ENCODE measurements at regions not wholly inside any gene's neighbourhood (a gene's known extent, or its start where the extent isn't known, plus 50 kb on each side); places are given as distances from the start of the nearest gene placed in this dataset.

GRCh38 chr10:111131168-111131799, 54.5 kb downstream of the ADRA2A start:
- Mint-ChIP-seq H3K4me1 (no peaks in the 10 kb centered on the region), H3K27ac (no peak overlapping the region), H3K4me3 (no peak overlapping the region), H3K36me3 (no peaks in the 10 kb centered on the region), H3K9me3 (no peaks in the 10 kb centered on the region)
- ATAC-seq: no peak
- DNase-seq (ENCODE audit: low spot score in 2 of 2): no peak

GRCh38 chr10:111137007-111137406, 60.2 kb downstream of the ADRA2A start:
- ATAC-seq (no peak), DNase-seq (ENCODE audit: low spot score in 2 of 2) (no peak)
- Mint-ChIP-seq H3K4me3 (no peak overlapping the region), H3K27ac (no peak overlapping the region), H3K36me3 (no peaks in the 10 kb centered on the region), H3K9me3 (no peaks in the 10 kb centered on the region), H3K4me1 (no peaks in the 10 kb centered on the region)

GRCh38 chr10:111137587-111137986, 60.8 kb downstream of the ADRA2A start:
- Mint-ChIP-seq H3K9me3 (no peaks in the 10 kb centered on the region), H3K4me1 (no peaks in the 10 kb centered on the region)
- DNase-seq (ENCODE audit: low spot score in 2 of 2): no peak

GRCh38 chr10:111138544-111138943, 61.7 kb downstream of the ADRA2A start:
- no peak overlapping the region for H3K27ac Mint-ChIP-seq
- ATAC-seq: no peak
- DNase-seq (ENCODE audit: low spot score in 2 of 2): no peak
- H3K4me3 Mint-ChIP-seq: no peak overlapping the region
- H3K9me3 Mint-ChIP-seq: no peaks in the 10 kb centered on the region
- no peaks in the 10 kb centered on the region for H3K4me1 Mint-ChIP-seq
- H3K36me3 Mint-ChIP-seq: no peaks in the 10 kb centered on the region

More at GRCh38 chr10:111137587-111137986, 60.8 kb downstream of the ADRA2A start:
- Mint-ChIP-seq H3K4me3 (no peak overlapping the region), H3K27ac (no peak overlapping the region), H3K36me3 (no peaks in the 10 kb centered on the region)
- ATAC-seq: no peak

GRCh38 chr10:111139567-111139966, 62.7 kb downstream of the ADRA2A start:
- H3K4me3 Mint-ChIP-seq: no peak overlapping the region
- no peaks in the 10 kb centered on the region for H3K36me3 Mint-ChIP-seq
- DNase-seq (ENCODE audit: low spot score in 2 of 2) (no peak), ATAC-seq (no peak)
- no peaks in the 10 kb centered on the region for H3K4me1 Mint-ChIP-seq
- H3K9me3 Mint-ChIP-seq: no peaks in the 10 kb centered on the region
- H3K27ac Mint-ChIP-seq: no peak overlapping the region

- ATAC-seq (no peak), DNase-seq (ENCODE audit: low spot score in 2 of 2) (no peak)
- no peak overlapping the region for H3K4me3 Mint-ChIP-seq
- no peaks in the 10 kb centered on the region for H3K36me3 Mint-ChIP-seq
- H3K4me1 Mint-ChIP-seq: peaks cover 11% of the 10 kb centered on the region
- no peaks in the 10 kb centered on the region for H3K9me3 Mint-ChIP-seq
- H3K27ac Mint-ChIP-seq: no peak overlapping the region
Observed at GRCh38 chr10:111142092-111142768, 65.4 kb downstream of the ADRA2A start.

GRCh38 chr10:111146025-111146640, 69.3 kb downstream of the ADRA2A start:
- peak; percentile 39 for ATAC-seq
- Mint-ChIP-seq H3K36me3 (no peaks in the 10 kb centered on the region), H3K4me1 (peaks cover 11% of the 10 kb centered on the region), H3K9me3 (no peaks in the 10 kb centered on the region), H3K4me3 (no peak overlapping the region), H3K27ac (no peak overlapping the region)
- DNase-seq (ENCODE audit: low spot score in 2 of 2): no peak

GRCh38 chr10:111148025-111148424, 71.2 kb downstream of the ADRA2A start:
- Mint-ChIP-seq H3K27ac (no peak overlapping the region), H3K4me1 (peaks cover 11% of the 10 kb centered on the region), H3K9me3 (no peaks in the 10 kb centered on the region), H3K36me3 (no peaks in the 10 kb centered on the region), H3K4me3 (no peak overlapping the region)
- no peak for DNase-seq (ENCODE audit: low spot score in 2 of 2)
- no peak for ATAC-seq

- no peaks in the 10 kb centered on the region for H3K36me3 Mint-ChIP-seq
- H3K9me3 Mint-ChIP-seq: no peaks in the 10 kb centered on the region
- DNase-seq (ENCODE audit: low spot score in 2 of 2): no peak
- H3K4me1 Mint-ChIP-seq: peaks cover 11% of the 10 kb centered on the region
- H3K4me3 Mint-ChIP-seq: no peak overlapping the region
- no peak for ATAC-seq
- no peak overlapping the region for H3K27ac Mint-ChIP-seq
Observed at GRCh38 chr10:111148440-111148839, 71.6 kb downstream of the ADRA2A start.

GRCh38 chr10:111150691-111151090, 73.9 kb downstream of the ADRA2A start:
- Mint-ChIP-seq H3K4me3 (no peak overlapping the region), H3K4me1 (peaks cover 11% of the 10 kb centered on the region), H3K9me3 (no peaks in the 10 kb centered on the region), H3K36me3 (no peaks in the 10 kb centered on the region), H3K27ac (no peak overlapping the region)
- ATAC-seq (no peak), DNase-seq (ENCODE audit: low spot score in 2 of 2) (no peak)

GRCh38 chr10:111151595-111152307, 74.9 kb downstream of the ADRA2A start:
- Mint-ChIP-seq H3K4me3 (no peak overlapping the region), H3K36me3 (no peaks in the 10 kb centered on the region), H3K4me1 (no peaks in the 10 kb centered on the region), H3K27ac (no peak overlapping the region), H3K9me3 (no peaks in the 10 kb centered on the region)
- DNase-seq (ENCODE audit: low spot score in 2 of 2) (no peak), ATAC-seq (no peak)

GRCh38 chr10:111156754-111157153, 79.9 kb downstream of the ADRA2A start:
- H3K4me3 Mint-ChIP-seq: no peak overlapping the region
- DNase-seq (ENCODE audit: low spot score in 2 of 2) (no peak), ATAC-seq (no peak)
- H3K9me3 Mint-ChIP-seq: no peaks in the 10 kb centered on the region
- H3K36me3 Mint-ChIP-seq: no peaks in the 10 kb centered on the region
- H3K27ac Mint-ChIP-seq: no peak overlapping the region
- H3K4me1 Mint-ChIP-seq: no peaks in the 10 kb centered on the region

GRCh38 chr10:111158595-111158994, 81.8 kb downstream of the ADRA2A start:
- DNase-seq (ENCODE audit: low spot score in 2 of 2) (no peak), ATAC-seq (no peak)
- H3K4me1 Mint-ChIP-seq: no peaks in the 10 kb centered on the region
- no peaks in the 10 kb centered on the region for H3K9me3 Mint-ChIP-seq
- no peak overlapping the region for H3K27ac Mint-ChIP-seq
- no peak overlapping the region for H3K4me3 Mint-ChIP-seq
- no peaks in the 10 kb centered on the region for H3K36me3 Mint-ChIP-seq

- no peaks in the 10 kb centered on the region for H3K9me3 Mint-ChIP-seq
- ATAC-seq (no peak), DNase-seq (ENCODE audit: low spot score in 2 of 2) (no peak)
- H3K36me3 Mint-ChIP-seq: no peaks in the 10 kb centered on the region
- no peak overlapping the region for H3K4me3 Mint-ChIP-seq
- no peaks in the 10 kb centered on the region for H3K4me1 Mint-ChIP-seq
- H3K27ac Mint-ChIP-seq: no peak overlapping the region
Observed at GRCh38 chr10:111161109-111161874, 84.5 kb downstream of the ADRA2A start.

GRCh38 chr10:111171183-111171582, 94.4 kb downstream of the ADRA2A start:
- H3K4me1 Mint-ChIP-seq: no peaks in the 10 kb centered on the region
- DNase-seq (ENCODE audit: low spot score in 2 of 2) (no peak), ATAC-seq (no peak)
- no peaks in the 10 kb centered on the region for H3K36me3 Mint-ChIP-seq
- H3K4me3 Mint-ChIP-seq: no peak overlapping the region
- H3K9me3 Mint-ChIP-seq: no peaks in the 10 kb centered on the region
- H3K27ac Mint-ChIP-seq: no peak overlapping the region
